GM10266 (cell line): ENCODE measurements at regions not wholly inside any gene's neighbourhood (a gene's known extent, or its start where the extent isn't known, plus 50 kb on each side); places are given as distances from the start of the nearest gene placed in this dataset.

ENCODE experiments used
- DNase-seq: peaks from one replicate; pipeline ENCODE4 v3.0.0; 2012; ENCODE audit errors: extremely low spot score
- CTCF ChIP-seq: IDR thresholded peaks from 2 replicates; pipeline ENCODE4 v1.5.1; 2012; ENCODE audit warnings: mild to moderate bottlenecking, low read depth; ENCODE audit not compliant: control insufficient read depth, insufficient read depth; ENCODE audit errors: missing control alignments

GRCh38 chr4:171588764-171589163 lies 224.4 kb upstream of the GALNTL6 start:
- TF ChIP-seq CTCF, result no peak
- DNase-seq, result no peak

GRCh38 chr4:171588051-171588545 lies 225.1 kb upstream of the GALNTL6 start:
- no peak for DNase-seq
- no peak for TF ChIP-seq CTCF

GRCh38 chr4:171583790-171584189 lies 229.4 kb upstream of the GALNTL6 start:
- DNase-seq, result no peak

GRCh38 chr4:171582961-171583581 lies 230.1 kb upstream of the GALNTL6 start:
- DNase-seq, result no peak
- TF ChIP-seq CTCF, result no peak

More at GRCh38 chr4:171583790-171584189, 229.4 kb upstream of the GALNTL6 start:
- no peak for TF ChIP-seq CTCF

GRCh38 chr4:171573181-171573580 lies 240.0 kb upstream of the GALNTL6 start:
- DNase-seq, result no peak
- no peak for TF ChIP-seq CTCF

GRCh38 chr4:171565130-171565788 lies 247.9 kb upstream of the GALNTL6 start:
- no peak for DNase-seq
- TF ChIP-seq CTCF, result no peak

GRCh38 chr4:171561419-171561818 lies 251.8 kb upstream of the GALNTL6 start:
- TF ChIP-seq CTCF, result no peak
- no peak for DNase-seq
